GM12878 (cell line): ENCODE measurements at regions not wholly inside any gene's neighbourhood (a gene's known extent, or its start where the extent isn't known, plus 50 kb on each side); places are given as distances from the start of the nearest gene placed in this dataset.

Experiments
- E2F4 ChIP-seq: IDR thresholded peaks from 2 replicates; pipeline ENCODE4 v1.6.1; 2012; ENCODE audit warnings: low read depth, low read length, improper control_type of control experiment
- HDGF ChIP-seq: fragments of 450-650 bp; IDR thresholded peaks from 2 replicates; pipeline ENCODE4 v1.6.1; 2016; ENCODE audit warnings: antibody characterized with exemption
- IKZF2 ChIP-seq, 2 experiments: fragments of 450-650 bp; IDR thresholded peaks; 2 replicates each; pipeline ENCODE4 v1.6.1; 2017; ENCODE audit warnings: mild to moderate bottlenecking in 2 of 2, moderate library complexity in 2 of 2
- NBN ChIP-seq: fragments of 450-650 bp; IDR thresholded peaks from 2 replicates; pipeline ENCODE4 v1.6.1; 2016
- PML ChIP-seq: IDR thresholded peaks from 2 replicates; pipeline ENCODE4 v1.6.1; 2012; ENCODE audit warnings: low read length, inconsistent platforms
- STAT1 ChIP-seq: fragments of 450-650 bp; conservative IDR thresholded peaks from 2 replicates; pipeline ENCODE4 v1.6.1; 2014; ENCODE audit warnings: antibody characterized with exemption, mild to moderate bottlenecking
- SUZ12 ChIP-seq: fragments of 200-600 bp; sonication (generic); IDR thresholded peaks from one replicate; pipeline ENCODE4 v1.6.1; 2018; ENCODE audit warnings: antibody characterized with exemption, mild to moderate bottlenecking; ENCODE audit not compliant: unreplicated experiment
- TCF3 ChIP-seq: IDR thresholded peaks from 2 replicates; pipeline ENCODE4 v1.6.1; 2012; ENCODE audit warnings: low read depth, mild to moderate bottlenecking, low read length, borderline replicate concordance; ENCODE audit not compliant: insufficient read depth
- USF1 ChIP-seq: IDR thresholded peaks from 2 replicates; pipeline ENCODE4 v1.6.1; 2011; ENCODE audit warnings: borderline replicate concordance, low read depth, mild to moderate bottlenecking, moderate library complexity, mixed read lengths, low read length; ENCODE audit not compliant: insufficient read depth; ENCODE audit errors: extremely low read length
- ZBTB11 ChIP-seq: fragments of 450-650 bp; formaldehyde crosslinking; IDR thresholded peaks from 2 replicates; pipeline ENCODE4 v1.5.0; 2022; ENCODE audit warnings: mild to moderate bottlenecking, missing genetic modification characterization
- ZNF217 ChIP-seq: fragments of 450-650 bp; IDR thresholded peaks from 2 replicates; pipeline ENCODE4 v1.6.1; 2017; ENCODE audit warnings: antibody characterized with exemption, mild to moderate bottlenecking

- no peak for TF ChIP-seq USF1
- no peak for TF ChIP-seq IKZF2 (IDR thresholded peaks at IDR 0.05)
- no peak for TF ChIP-seq HDGF
- TF ChIP-seq ZNF217, result no peak
- TF ChIP-seq SUZ12, result no peak
- no peak for TF ChIP-seq E2F4
- TF ChIP-seq TCF3, result no peak
- no peak for TF ChIP-seq PML
- TF ChIP-seq ZBTB11 (CRISPR knock-in tag), result no peak
- TF ChIP-seq NBN, result no peak
- no peak for TF ChIP-seq STAT1
Observed at GRCh38 chr2:228699888-228700287, 518.4 kb upstream of the SPHKAP start (continued).
